ENCODE measurements at regions not wholly inside any gene's neighbourhood (a gene's known extent, or its start where the extent isn't known, plus 50 kb on each side); places are given as distances from the start of the nearest gene placed in this dataset.
A peak's percentile ranks its signal among the peaks of the same experiment; 100 is the strongest.
"Not testable (repeated sequence)": the region's sequence is repeated elsewhere in the genome, so short reads cannot be mapped to it uniquely, and the experiment has no call there.

GRCh38 chr20:53728359-53728758 is 134.7 kb upstream of the ZNF217 start:
- Histone ChIP-seq H2BK20ac (ENCODE audit: low read depth, low read length) (no peak overlapping the region), H3K27ac (ENCODE audit: insufficient read depth, low read length) (no peak overlapping the region), H2AK9ac (replicated peaks; ENCODE audit: low read depth, low read length, poor library complexity) (no peak overlapping the region), H4K5ac (ENCODE audit: low read depth, low read length) (no peak overlapping the region), H4K91ac (ENCODE audit: insufficient read depth, low read depth, low read length) (no peak overlapping the region), H3K4me3 (ENCODE audit: insufficient read depth, low read depth, low read length) (no peak overlapping the region), H2AK5ac (ENCODE audit: low read depth, low read length) (no peak overlapping the region), H3K4me2 (ENCODE audit: low read depth, low read length) (no peak overlapping the region), H3K9me1 (ENCODE audit: insufficient read depth, low read length) (no peaks in the 10 kb centered on the region), H3K36me3 (ENCODE audit: control insufficient read depth, insufficient read depth, low read length) (no peaks in the 10 kb centered on the region), H3K27me3 (ENCODE audit: control insufficient read depth, insufficient read depth, low read length) (no peaks in the 10 kb centered on the region), H2AFZ (replicated peaks; ENCODE audit: low read length, poor library complexity) (no peak overlapping the region), H3K4me1 (ENCODE audit: control insufficient read depth, insufficient read depth, low read length) (no peaks in the 10 kb centered on the region), H2BK120ac (ENCODE audit: low read depth, low read length) (no peak overlapping the region), H3K9me3 (ENCODE audit: control insufficient read depth, insufficient read depth, low read length) (no peaks in the 10 kb centered on the region), H3K14ac (replicated peaks; ENCODE audit: low read depth, low read length) (no peak overlapping the region), H3K18ac (ENCODE audit: low read depth, low read length) (no peak overlapping the region), H2BK15ac (ENCODE audit: low read depth, low read length) (no peak overlapping the region), H4K20me1 (ENCODE audit: insufficient read depth, low read length) (no peaks in the 10 kb centered on the region), H3K79me1 (ENCODE audit: low read depth in 1 of 2, low read length in 2 of 2) (no peaks in the 10 kb centered on the region), H3K23ac (ENCODE audit: low read depth, low read length) (no peak overlapping the region), H2BK5ac (ENCODE audit: low read depth, low read length, poor library complexity, severe bottlenecking) (peak overlapping the region; percentile 70), H3K4ac (ENCODE audit: low read depth, low read length) (no peak overlapping the region), H3K9ac (ENCODE audit: low read depth, low read length) (no peak overlapping the region), H3K56ac (ENCODE audit: extremely low read depth, insufficient read depth, low read length) (no peak overlapping the region), H4K8ac (ENCODE audit: low read depth in 2 of 2, low read length in 2 of 2) (no peak overlapping the region)
- ChIA-PET POLR2A (ENCODE audit: unreplicated experiment) (no interaction called here), CTCF (no interaction called here)
- in situ Hi-C loops (cut with MboI; ENCODE audit: low sequenced_read_pairs) = no loop called here
- dilution Hi-C loops (cut with HindIII; ENCODE audit: low sequenced_read_pairs, unreplicated experiment) = no loop called here
- intact Hi-C loops (cut with micrococcal nuclease) = no loop called here
- TF ChIP-seq RCOR1 (IDR thresholded peaks at IDR 0.05; ENCODE audit: insufficient replicate concordance, low read length) (no peak), MXI1 (IDR thresholded peaks at IDR 0.05; ENCODE audit: borderline replicate concordance, low read depth, low read length) (no peak), RFX5 (IDR thresholded peaks at IDR 0.05; ENCODE audit: low read depth, low read length) (no peak)
- no peak for DNase-seq
- WGBS, 2 experiments (ENCODE audit: extremely low coverage in 2 of 2, insufficient read length in 1 of 2) = no CpG with 5 or more reads among the region's 1 CpG
- no peak for ATAC-seq (ENCODE audit: low read depth)
- BruUV-seq (replicated peaks) = no TSS peak

GRCh38 chr20:53727239-53727638 is 133.6 kb upstream of the ZNF217 start:
- H2AK5ac ChIP-seq (ENCODE audit: low read depth, low read length); H4K8ac ChIP-seq (ENCODE audit: low read depth in 2 of 2, low read length in 2 of 2); H3K4me1 ChIP-seq (ENCODE audit: control insufficient read depth, insufficient read depth, low read length); H4K5ac ChIP-seq (ENCODE audit: low read depth, low read length); H3K9ac ChIP-seq (ENCODE audit: low read depth, low read length); H2BK5ac ChIP-seq (ENCODE audit: low read depth, low read length, poor library complexity, severe bottlenecking); H4K91ac ChIP-seq (ENCODE audit: insufficient read depth, low read depth, low read length); H3K4ac ChIP-seq (ENCODE audit: low read depth, low read length); H3K4me3 ChIP-seq (ENCODE audit: insufficient read depth, low read depth, low read length); H4K20me1 ChIP-seq (ENCODE audit: insufficient read depth, low read length); H3K56ac ChIP-seq (ENCODE audit: extremely low read depth, insufficient read depth, low read length); H3K27me3 ChIP-seq (ENCODE audit: control insufficient read depth, insufficient read depth, low read length); BruUV-seq (replicated peaks); POLR2A ChIA-PET (ENCODE audit: unreplicated experiment); H3K36me3 ChIP-seq (ENCODE audit: control insufficient read depth, insufficient read depth, low read length); H2BK20ac ChIP-seq (ENCODE audit: low read depth, low read length); H3K9me3 ChIP-seq (ENCODE audit: control insufficient read depth, insufficient read depth, low read length); H3K79me1 ChIP-seq (ENCODE audit: low read depth in 1 of 2, low read length in 2 of 2); CTCF ChIA-PET; intact Hi-C loops (cut with micrococcal nuclease); H3K18ac ChIP-seq (ENCODE audit: low read depth, low read length); H2BK120ac ChIP-seq (ENCODE audit: low read depth, low read length); H3K27ac ChIP-seq (ENCODE audit: insufficient read depth, low read length); H3K14ac ChIP-seq (replicated peaks; ENCODE audit: low read depth, low read length); ATAC-seq (ENCODE audit: low read depth); H2AK9ac ChIP-seq (replicated peaks; ENCODE audit: low read depth, low read length, poor library complexity); H3K23ac ChIP-seq (ENCODE audit: low read depth, low read length); dilution Hi-C loops (cut with HindIII; ENCODE audit: low sequenced_read_pairs, unreplicated experiment); H3K4me2 ChIP-seq (ENCODE audit: low read depth, low read length); DNase-seq; in situ Hi-C loops (cut with MboI; ENCODE audit: low sequenced_read_pairs); H3K9me1 ChIP-seq (ENCODE audit: insufficient read depth, low read length); H2BK15ac ChIP-seq (ENCODE audit: low read depth, low read length); H2AFZ ChIP-seq (replicated peaks; ENCODE audit: low read length, poor library complexity): not testable (repeated sequence)
- WGBS, 2 experiments (ENCODE audit: extremely low coverage in 2 of 2, insufficient read length in 1 of 2) = no CpG with 5 or more reads among the region's 4 CpGs

Measured in IMR-90 (cell line).